Suppressor macrophage (primary cell): ENCODE measurements at regions not wholly inside any gene's neighbourhood (a gene's known extent, or its start where the extent isn't known, plus 50 kb on each side); places are given as distances from the start of the nearest gene placed in this dataset.
"Not testable (repeated sequence)": the region's sequence is repeated elsewhere in the genome, so short reads cannot be mapped to it uniquely, and the experiment has no call there.

Source experiments
- DNase-seq, 4 experiments: peaks; one replicate each; pipeline ENCODE4 v3.0.0-alpha.2; 2020 to 2022

- DNase-seq, result no peak
These were observed 406.5 kb upstream of the CHORDC1 start for GRCh38 chr11:90629229-90629806.

- DNase-seq, result no peak
These were observed 391.5 kb upstream of the CHORDC1 start for GRCh38 chr11:90614318-90614717.

GRCh38 chr11:90613037-90613436 is 390.2 kb upstream of the CHORDC1 start:
- not testable (repeated sequence) for DNase-seq

- no peak for DNase-seq
These were observed 383.9 kb upstream of the CHORDC1 start for GRCh38 chr11:90606721-90607120.

- DNase-seq, result no peak
These were observed 378.4 kb upstream of the CHORDC1 start for GRCh38 chr11:90601261-90601660.

- DNase-seq, result no peak
These were observed 371.8 kb upstream of the CHORDC1 start for GRCh38 chr11:90594658-90595057.

GRCh38 chr11:90593099-90593498 is 370.2 kb upstream of the CHORDC1 start:
- DNase-seq, result no peak

- DNase-seq, result no peak
These were observed 367.4 kb upstream of the CHORDC1 start for GRCh38 chr11:90590286-90590685.

- DNase-seq, result no peak
These were observed 366.9 kb upstream of the CHORDC1 start for GRCh38 chr11:90589735-90590134.

- no peak for DNase-seq
These were observed 365.0 kb upstream of the CHORDC1 start for GRCh38 chr11:90587896-90588295.

- no peak for DNase-seq
These were observed 362.6 kb upstream of the CHORDC1 start for GRCh38 chr11:90585491-90585890.

GRCh38 chr11:90582999-90583398 is 360.1 kb upstream of the CHORDC1 start:
- DNase-seq, result not testable (repeated sequence)

- no peak for DNase-seq
These were observed 341.7 kb upstream of the CHORDC1 start for GRCh38 chr11:90564531-90564930.

- no peak for DNase-seq
These were observed 335.5 kb upstream of the CHORDC1 start for GRCh38 chr11:90558328-90558865.

GRCh38 chr11:90556606-90557005 is 333.8 kb upstream of the CHORDC1 start:
- no peak for DNase-seq

GRCh38 chr11:90556026-90556425 is 333.2 kb upstream of the CHORDC1 start:
- DNase-seq, result no peak

- DNase-seq, result no peak
These were observed 332.6 kb upstream of the CHORDC1 start for GRCh38 chr11:90555477-90555876.

GRCh38 chr11:90542092-90542491 is 319.2 kb upstream of the CHORDC1 start:
- DNase-seq, result no peak

GRCh38 chr11:90536301-90536700 is 313.5 kb upstream of the CHORDC1 start:
- DNase-seq, result no peak

- DNase-seq, result no peak
These were observed 309.3 kb upstream of the CHORDC1 start for GRCh38 chr11:90532125-90532524.

GRCh38 chr11:90531001-90531400 is 308.2 kb upstream of the CHORDC1 start:
- no peak for DNase-seq

GRCh38 chr11:90525962-90526361 is 303.1 kb upstream of the CHORDC1 start:
- no peak for DNase-seq

- DNase-seq, result no peak
These were observed 290.0 kb upstream of the CHORDC1 start for GRCh38 chr11:90512846-90513245.

GRCh38 chr11:90510839-90511238 is 288.0 kb upstream of the CHORDC1 start:
- no peak for DNase-seq
